Testis (tissue), 2 donors: ENCODE measurements at regions not wholly inside any gene's neighbourhood (a gene's known extent, or its start where the extent isn't known, plus 50 kb on each side); places are given as distances from the start of the nearest gene placed in this dataset.

Experiments used
- POLR2A ChIP-seq: fragments of 450-650 bp; IDR thresholded peaks from one replicate; pipeline ENCODE4 v1.6.1; 2017; ENCODE audit warnings: antibody characterized with exemption, mild to moderate bottlenecking, moderate library complexity
- TF ChIP-seq, protein P1 (sequence below), 3 experiments: fragments of 450-650 bp in 2 of 3; fragments of 200-600 bp in 1 of 3; sonication (generic) in 1 of 3; IDR thresholded peaks; one replicate each; pipeline ENCODE4 v1.5.1; 2016 to 2019; ENCODE audit warnings: antibody characterized with exemption in 3 of 3, mild to moderate bottlenecking in 2 of 3, moderate library complexity in 1 of 3

DNA sequence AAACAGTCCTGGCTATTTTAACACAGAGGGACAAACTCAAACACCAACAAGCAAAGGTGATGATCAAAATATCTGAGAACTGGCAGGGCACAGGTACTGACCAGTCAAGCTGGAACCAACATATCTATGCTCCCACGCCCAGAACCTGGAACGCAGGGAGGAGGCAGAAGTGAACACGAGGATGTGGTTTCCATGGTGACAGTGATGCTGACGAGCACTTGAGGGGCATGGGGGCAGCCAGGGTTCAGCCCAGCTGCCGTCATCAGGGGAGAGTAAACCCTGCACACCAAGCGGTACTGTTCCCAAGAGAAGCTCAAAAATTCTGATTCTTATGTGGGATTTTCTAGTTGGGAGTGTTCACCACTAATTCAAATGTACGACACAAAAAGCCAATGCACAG, 113.6 kb upstream of the SFSWAP start:
- TF ChIP-seq POLR2A, result no peak
- TF ChIP-seq, protein P1, sequence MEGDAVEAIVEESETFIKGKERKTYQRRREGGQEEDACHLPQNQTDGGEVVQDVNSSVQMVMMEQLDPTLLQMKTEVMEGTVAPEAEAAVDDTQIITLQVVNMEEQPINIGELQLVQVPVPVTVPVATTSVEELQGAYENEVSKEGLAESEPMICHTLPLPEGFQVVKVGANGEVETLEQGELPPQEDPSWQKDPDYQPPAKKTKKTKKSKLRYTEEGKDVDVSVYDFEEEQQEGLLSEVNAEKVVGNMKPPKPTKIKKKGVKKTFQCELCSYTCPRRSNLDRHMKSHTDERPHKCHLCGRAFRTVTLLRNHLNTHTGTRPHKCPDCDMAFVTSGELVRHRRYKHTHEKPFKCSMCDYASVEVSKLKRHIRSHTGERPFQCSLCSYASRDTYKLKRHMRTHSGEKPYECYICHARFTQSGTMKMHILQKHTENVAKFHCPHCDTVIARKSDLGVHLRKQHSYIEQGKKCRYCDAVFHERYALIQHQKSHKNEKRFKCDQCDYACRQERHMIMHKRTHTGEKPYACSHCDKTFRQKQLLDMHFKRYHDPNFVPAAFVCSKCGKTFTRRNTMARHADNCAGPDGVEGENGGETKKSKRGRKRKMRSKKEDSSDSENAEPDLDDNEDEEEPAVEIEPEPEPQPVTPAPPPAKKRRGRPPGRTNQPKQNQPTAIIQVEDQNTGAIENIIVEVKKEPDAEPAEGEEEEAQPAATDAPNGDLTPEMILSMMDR (IDR thresholded peaks at IDR 0.05), result no peak
